Smooth muscle cell (in vitro differentiated cells): ENCODE measurements at regions not wholly inside any gene's neighbourhood (a gene's known extent, or its start where the extent isn't known, plus 50 kb on each side); places are given as distances from the start of the nearest gene placed in this dataset.

Source experiments
- DNase-seq: peaks from one replicate; lab custom pipeline; 2025; ENCODE audit not compliant: unreplicated experiment; lab: John Stamatoyannopoulos, UW
- H2AFZ ChIP-seq: fragments of 200-600 bp; sonication (generic); 2 replicates; pipeline ENCODE4 v1.6.0; 2016; ENCODE audit warnings: antibody characterized with exemption, low read depth, mild to moderate bottlenecking
- H3F3A ChIP-seq: fragments of 200-600 bp; sonication (generic); 2 replicates; pipeline ENCODE4 v1.6.0; 2017; ENCODE audit warnings: antibody characterized with exemption, low read depth
- H3K27ac ChIP-seq: fragments of 200-600 bp; sonication (generic); 2 replicates; pipeline ENCODE4 v1.5.1; 2016; ENCODE audit warnings: low read depth, mild to moderate bottlenecking
- H3K27me3 ChIP-seq: fragments of 200-600 bp; sonication (generic); 2 replicates; pipeline ENCODE4 v1.6.1; 2016; ENCODE audit warnings: low read depth, mild to moderate bottlenecking
- H3K36me3 ChIP-seq: fragments of 200-600 bp; sonication (generic); 2 replicates; pipeline ENCODE4 v1.5.1; 2016; ENCODE audit warnings: low read depth
- H3K4me1 ChIP-seq: fragments of 200-600 bp; sonication (generic); 2 replicates; pipeline ENCODE4 v1.5.1; 2016; ENCODE audit warnings: low read depth
- H3K4me2 ChIP-seq: fragments of 200-600 bp; sonication (generic); 2 replicates; pipeline ENCODE4 v1.6.0; 2016; ENCODE audit warnings: mild to moderate bottlenecking
- H3K4me3 ChIP-seq: fragments of 200-600 bp; sonication (generic); 2 replicates; pipeline ENCODE4 v1.5.1; 2016; ENCODE audit warnings: mild to moderate bottlenecking
- H3K79me2 ChIP-seq: fragments of 200-600 bp; sonication (generic); 2 replicates; pipeline ENCODE4 v1.6.0; 2016; ENCODE audit warnings: low read depth, mild to moderate bottlenecking
- H3K9ac ChIP-seq: fragments of 200-600 bp; sonication (generic); 2 replicates; pipeline ENCODE4 v1.6.0; 2016; ENCODE audit warnings: low read depth
- H3K9me3 ChIP-seq: fragments of 200-600 bp; sonication (generic); replicated peaks from 2 replicates; pipeline ENCODE4 v1.5.1; 2016; ENCODE audit warnings: low read depth
- H4K20me1 ChIP-seq: fragments of 200-600 bp; sonication (generic); 2 replicates; pipeline ENCODE4 v1.6.0; 2016; ENCODE audit warnings: low read depth
- WGBS: methylation state at CpG from one replicate; pipeline ENCODE4 v1.1.7; 2016; ENCODE audit warnings: low lambda C conversion rate; 5-methylcytosine and 5-hydroxymethylcytosine counted together
- TF ChIP-seq, protein P1 (sequence below): fragments of 200-600 bp; sonication (generic); IDR thresholded peaks from 2 replicates; pipeline ENCODE4 v1.5.1; 2017; ENCODE audit warnings: borderline replicate concordance, mild to moderate bottlenecking, antibody characterized with exemption; ENCODE audit not compliant: insufficient read depth, poor library complexity, severe bottlenecking

GRCh38 chr18:43501099-43501498 is 223.8 kb upstream of the SYT4 start:
- H2AFZ ChIP-seq = no peak overlapping the region
- no peaks in the 10 kb centered on the region for H4K20me1 ChIP-seq
- TF ChIP-seq, protein P1, sequence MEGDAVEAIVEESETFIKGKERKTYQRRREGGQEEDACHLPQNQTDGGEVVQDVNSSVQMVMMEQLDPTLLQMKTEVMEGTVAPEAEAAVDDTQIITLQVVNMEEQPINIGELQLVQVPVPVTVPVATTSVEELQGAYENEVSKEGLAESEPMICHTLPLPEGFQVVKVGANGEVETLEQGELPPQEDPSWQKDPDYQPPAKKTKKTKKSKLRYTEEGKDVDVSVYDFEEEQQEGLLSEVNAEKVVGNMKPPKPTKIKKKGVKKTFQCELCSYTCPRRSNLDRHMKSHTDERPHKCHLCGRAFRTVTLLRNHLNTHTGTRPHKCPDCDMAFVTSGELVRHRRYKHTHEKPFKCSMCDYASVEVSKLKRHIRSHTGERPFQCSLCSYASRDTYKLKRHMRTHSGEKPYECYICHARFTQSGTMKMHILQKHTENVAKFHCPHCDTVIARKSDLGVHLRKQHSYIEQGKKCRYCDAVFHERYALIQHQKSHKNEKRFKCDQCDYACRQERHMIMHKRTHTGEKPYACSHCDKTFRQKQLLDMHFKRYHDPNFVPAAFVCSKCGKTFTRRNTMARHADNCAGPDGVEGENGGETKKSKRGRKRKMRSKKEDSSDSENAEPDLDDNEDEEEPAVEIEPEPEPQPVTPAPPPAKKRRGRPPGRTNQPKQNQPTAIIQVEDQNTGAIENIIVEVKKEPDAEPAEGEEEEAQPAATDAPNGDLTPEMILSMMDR = no peak
- no peak for DNase-seq
- no peaks in the 10 kb centered on the region for H3F3A ChIP-seq
- H3K9me3 ChIP-seq = no peaks in the 10 kb centered on the region
- H3K4me2 ChIP-seq = no peak overlapping the region
- H3K27me3 ChIP-seq = no peaks in the 10 kb centered on the region
- no peak overlapping the region for H3K9ac ChIP-seq
- no peak overlapping the region for H3K27ac ChIP-seq
- H3K36me3 ChIP-seq = no peaks in the 10 kb centered on the region
- WGBS = 74% methylated on average over 2 of the region's 2 CpGs
- no peaks in the 10 kb centered on the region for H3K4me1 ChIP-seq
- no peaks in the 10 kb centered on the region for H3K79me2 ChIP-seq
- no peak overlapping the region for H3K4me3 ChIP-seq

DNA sequence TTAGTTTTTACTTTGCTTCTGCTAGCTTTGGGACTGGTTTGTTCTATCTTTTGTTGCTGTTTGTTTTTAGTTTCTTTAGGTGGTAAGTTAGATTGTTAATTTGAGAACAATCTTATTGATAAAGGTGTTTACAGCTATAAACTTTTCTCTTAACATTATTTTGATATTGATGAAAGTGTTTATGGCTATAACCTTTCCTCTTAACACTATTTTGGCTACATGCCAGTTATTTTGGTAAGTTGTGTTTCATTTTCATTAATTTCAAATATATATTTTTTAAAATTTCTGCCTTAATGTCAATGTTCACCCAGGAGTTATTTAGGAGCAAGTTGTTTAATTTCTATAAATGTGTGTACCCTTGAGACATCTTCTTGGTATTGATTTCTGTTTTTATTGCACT is 229.6 kb upstream of the SYT4 start:
- Histone ChIP-seq H3K4me2 (no peak overlapping the region), H3K4me1 (no peaks in the 10 kb centered on the region), H3K36me3 (no peaks in the 10 kb centered on the region), H3K9ac (no peak overlapping the region), H4K20me1 (no peaks in the 10 kb centered on the region), H3K27ac (no peak overlapping the region), H3K9me3 (no peaks in the 10 kb centered on the region), H3K4me3 (no peak overlapping the region), H3K27me3 (no peaks in the 10 kb centered on the region), H3F3A (no peaks in the 10 kb centered on the region), H2AFZ (no peak overlapping the region), H3K79me2 (no peaks in the 10 kb centered on the region)
- DNase-seq = no peak
- TF ChIP-seq, protein P1 = no peak

DNA sequence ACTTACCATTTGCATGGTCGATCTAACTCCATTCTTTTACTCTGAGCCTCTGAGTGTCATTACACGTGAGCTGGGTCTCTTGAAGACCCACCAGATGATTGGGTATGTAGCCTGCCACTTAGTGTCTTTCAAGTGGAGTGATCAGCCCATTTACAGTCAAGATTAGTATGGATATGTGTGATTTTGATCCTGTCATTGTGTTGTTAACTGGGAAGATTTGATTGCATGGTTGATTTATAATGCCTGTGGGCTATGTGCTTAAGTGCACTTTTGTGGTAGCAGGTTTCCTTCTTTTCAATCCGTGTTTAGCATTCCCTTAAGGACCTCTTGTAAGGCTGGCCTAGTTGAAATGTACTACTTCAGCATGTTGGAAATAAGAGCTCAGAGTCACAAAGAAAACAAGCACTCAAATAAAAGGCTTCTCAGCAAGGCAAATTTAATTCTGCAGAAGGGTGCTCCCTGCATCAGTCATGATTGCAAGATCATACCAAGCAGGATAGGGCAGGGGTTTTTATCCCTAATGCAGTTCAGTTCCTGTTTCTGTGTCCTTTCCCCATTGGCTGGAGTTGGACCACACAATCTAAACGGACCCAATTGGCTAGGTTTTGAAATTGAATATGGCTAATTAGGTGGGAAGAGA is 230.7 kb upstream of the SYT4 start:
- no peak overlapping the region for H3K4me2 ChIP-seq
- no peak overlapping the region for H3K9ac ChIP-seq
- H3K4me3 ChIP-seq = no peak overlapping the region
- TF ChIP-seq, protein P1 = no peak
- no peak overlapping the region for H3K27ac ChIP-seq
- WGBS = 74% methylated on average over 4 of the region's 4 CpGs
- no peaks in the 10 kb centered on the region for H3K79me2 ChIP-seq
- H4K20me1 ChIP-seq = no peaks in the 10 kb centered on the region
- H3K4me1 ChIP-seq = no peaks in the 10 kb centered on the region
- H3F3A ChIP-seq = no peaks in the 10 kb centered on the region
- DNase-seq = no peak
- no peaks in the 10 kb centered on the region for H3K27me3 ChIP-seq
- H3K9me3 ChIP-seq = no peaks in the 10 kb centered on the region
- H3K36me3 ChIP-seq = no peaks in the 10 kb centered on the region
- no peak overlapping the region for H2AFZ ChIP-seq

DNA sequence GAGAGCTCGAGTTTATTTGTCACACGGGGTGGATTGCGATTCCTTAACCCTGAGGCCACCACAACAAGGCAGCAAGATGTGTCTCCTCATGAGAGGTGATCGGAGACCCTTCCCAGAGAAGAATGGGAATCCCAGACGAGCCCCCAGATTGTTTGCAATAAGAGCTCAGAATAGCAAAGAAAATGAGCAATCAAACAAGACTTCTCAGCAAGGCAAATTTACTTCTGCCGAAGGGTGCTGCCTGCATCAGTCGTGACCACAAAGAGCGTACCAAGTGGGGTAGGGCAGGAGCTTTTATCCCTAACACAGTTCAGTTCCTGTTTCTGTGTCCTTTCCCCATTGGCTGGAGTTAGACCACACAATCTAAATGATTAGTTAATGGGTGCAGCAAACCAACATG is 237.5 kb upstream of the SYT4 start:
- Histone ChIP-seq H3K36me3 (no peaks in the 10 kb centered on the region), H2AFZ (no peak overlapping the region), H3K4me1 (no peaks in the 10 kb centered on the region), H3K27me3 (no peaks in the 10 kb centered on the region), H3K9me3 (no peaks in the 10 kb centered on the region), H3K27ac (no peak overlapping the region), H4K20me1 (no peaks in the 10 kb centered on the region), H3F3A (no peaks in the 10 kb centered on the region), H3K4me3 (no peak overlapping the region), H3K4me2 (no peak overlapping the region), H3K9ac (no peak overlapping the region), H3K79me2 (no peaks in the 10 kb centered on the region)
- no peak for DNase-seq
- WGBS = 87% methylated on average over 8 of the region's 8 CpGs
- TF ChIP-seq, protein P1 = no peak
